MCF 10A (cell line): ENCODE measurements at regions not wholly inside any gene's neighbourhood (a gene's known extent, or its start where the extent isn't known, plus 50 kb on each side); places are given as distances from the start of the nearest gene placed in this dataset.

Experiments
- BruUV-seq: library from RNA; stranded (reverse); fragments of 400-500 nt; replicated peaks from 2 replicates; lab custom pipeline; 2021; lab: Mats Ljungman, UMichigan
- CTCF ChIA-PET: fragments of 300-600 bp; sonication (Branson Sonifier 250); formaldehyde crosslinking; extraction: SDS; loops from one replicate; lab custom pipeline; 2021; ENCODE audit warnings: antibody characterized with exemption, inconsistent platforms; lab: Yijun Ruan, JAX
- POLR2A ChIA-PET: fragments of 300-600, 350-650 bp; sonication (Branson Sonifier 250); formaldehyde crosslinking; extraction: SDS; loops from one replicate; lab custom pipeline; 2020; ENCODE audit warnings: antibody characterized with exemption, inconsistent platforms; lab: Yijun Ruan, JAX
- DNase-seq: peaks from one replicate; pipeline ENCODE4 v3.0.0-alpha.2; 2018; ENCODE audit not compliant: unreplicated experiment
- H3K27ac Mint-ChIP-seq: one replicate; pipeline ENCODE4 v1.8.0; 2022; ENCODE audit warnings: mild to moderate bottlenecking, low read depth, mixed read lengths; ENCODE audit not compliant: unreplicated experiment
- H3K27me3 Mint-ChIP-seq: one replicate; pipeline ENCODE4 v1.8.0; 2022; ENCODE audit warnings: mixed read lengths; ENCODE audit not compliant: insufficient read depth, unreplicated experiment
- H3K36me3 Mint-ChIP-seq: one replicate; pipeline ENCODE4 v1.8.0; 2022; ENCODE audit warnings: mild to moderate bottlenecking, moderate library complexity, mixed read lengths; ENCODE audit not compliant: insufficient read depth, unreplicated experiment
- H3K4me1 Mint-ChIP-seq: one replicate; pipeline ENCODE4 v1.8.0; 2022; ENCODE audit warnings: mixed read lengths; ENCODE audit not compliant: insufficient read depth, unreplicated experiment
- H3K4me3 Mint-ChIP-seq: one replicate; pipeline ENCODE4 v1.8.0; 2022; ENCODE audit warnings: mild to moderate bottlenecking, moderate library complexity, mixed read lengths; ENCODE audit not compliant: unreplicated experiment
- H3K9me3 Mint-ChIP-seq: one replicate; pipeline ENCODE4 v1.8.0; 2022; ENCODE audit warnings: mixed read lengths; ENCODE audit not compliant: unreplicated experiment
- intact Hi-C: fragments of 100-400 bp; cut with micrococcal nuclease; formaldehyde crosslinking; loops from 2 replicates; pipeline ENCODE4 v1.14.1; 2022
- TF ChIP-seq, protein P1 (sequence below): fragments of 200-600 bp; IDR thresholded peaks from one replicate; pipeline ENCODE4 v1.8.0; 2022; ENCODE audit warnings: antibody characterized with exemption, mild to moderate bottlenecking; ENCODE audit not compliant: unreplicated experiment

DNA sequence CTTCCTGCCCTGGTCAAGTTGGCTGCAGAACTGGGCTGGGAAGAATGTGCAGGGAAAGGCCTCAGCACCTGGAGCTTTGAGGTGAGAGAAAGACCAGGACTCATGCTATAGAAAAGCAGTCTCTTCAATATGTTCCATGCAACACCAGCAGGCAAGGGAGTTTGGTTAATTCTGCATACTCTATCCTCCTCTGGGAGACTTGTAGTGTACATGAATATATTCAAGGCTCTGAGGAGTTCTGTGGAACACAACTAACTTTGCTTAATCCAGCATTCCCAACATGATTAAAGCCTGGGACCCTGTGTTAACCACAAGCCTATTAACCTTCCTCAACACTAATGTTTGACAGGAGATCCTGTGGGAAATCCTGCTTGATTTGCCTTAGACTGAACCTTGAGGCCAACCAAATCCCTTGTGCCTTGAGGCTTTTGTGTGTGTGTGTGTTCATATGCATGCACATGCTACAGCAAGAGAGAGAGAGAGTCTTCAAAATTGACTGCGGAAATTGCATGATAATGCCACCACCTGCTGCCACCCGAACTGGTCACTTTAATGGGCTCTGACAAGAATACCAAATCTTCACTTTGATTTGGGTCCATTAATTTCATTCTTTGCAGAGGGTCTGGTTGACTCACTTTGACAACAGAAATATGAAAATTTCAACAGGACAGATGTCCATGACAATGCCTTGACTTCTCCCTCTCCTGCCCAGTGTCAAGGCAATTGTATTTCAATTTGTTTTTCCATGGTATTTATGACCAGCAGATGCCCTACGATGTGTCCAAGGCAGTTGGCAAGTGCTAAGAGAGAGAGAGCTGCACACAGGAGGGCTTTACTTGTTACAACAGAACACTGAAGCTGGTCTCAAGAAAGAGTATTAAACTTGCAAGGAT is 238.2 kb upstream of the ZBED5 start:
- H3K27ac Mint-ChIP-seq, result no peak overlapping the region
- H3K4me3 Mint-ChIP-seq, result no peak overlapping the region
- no peak for DNase-seq
- TF ChIP-seq, protein P1, sequence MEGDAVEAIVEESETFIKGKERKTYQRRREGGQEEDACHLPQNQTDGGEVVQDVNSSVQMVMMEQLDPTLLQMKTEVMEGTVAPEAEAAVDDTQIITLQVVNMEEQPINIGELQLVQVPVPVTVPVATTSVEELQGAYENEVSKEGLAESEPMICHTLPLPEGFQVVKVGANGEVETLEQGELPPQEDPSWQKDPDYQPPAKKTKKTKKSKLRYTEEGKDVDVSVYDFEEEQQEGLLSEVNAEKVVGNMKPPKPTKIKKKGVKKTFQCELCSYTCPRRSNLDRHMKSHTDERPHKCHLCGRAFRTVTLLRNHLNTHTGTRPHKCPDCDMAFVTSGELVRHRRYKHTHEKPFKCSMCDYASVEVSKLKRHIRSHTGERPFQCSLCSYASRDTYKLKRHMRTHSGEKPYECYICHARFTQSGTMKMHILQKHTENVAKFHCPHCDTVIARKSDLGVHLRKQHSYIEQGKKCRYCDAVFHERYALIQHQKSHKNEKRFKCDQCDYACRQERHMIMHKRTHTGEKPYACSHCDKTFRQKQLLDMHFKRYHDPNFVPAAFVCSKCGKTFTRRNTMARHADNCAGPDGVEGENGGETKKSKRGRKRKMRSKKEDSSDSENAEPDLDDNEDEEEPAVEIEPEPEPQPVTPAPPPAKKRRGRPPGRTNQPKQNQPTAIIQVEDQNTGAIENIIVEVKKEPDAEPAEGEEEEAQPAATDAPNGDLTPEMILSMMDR, result no peak
- no peaks in the 10 kb centered on the region for H3K36me3 Mint-ChIP-seq
- no TSS peak for BruUV-seq
- POLR2A ChIA-PET, result interaction anchor here (0.6 kb wide), 2 partner anchors 47 to 69 kb away, joined by 3 read pairs; no protein-coding TSS in a partner anchor
- intact Hi-C loops, result no loop called here
- peaks cover 7% of the 10 kb centered on the region for H3K9me3 Mint-ChIP-seq
- peaks cover 28% of the 10 kb centered on the region for H3K27me3 Mint-ChIP-seq
- H3K4me1 Mint-ChIP-seq, result no peaks in the 10 kb centered on the region
- CTCF ChIA-PET, result no interaction called here

DNA sequence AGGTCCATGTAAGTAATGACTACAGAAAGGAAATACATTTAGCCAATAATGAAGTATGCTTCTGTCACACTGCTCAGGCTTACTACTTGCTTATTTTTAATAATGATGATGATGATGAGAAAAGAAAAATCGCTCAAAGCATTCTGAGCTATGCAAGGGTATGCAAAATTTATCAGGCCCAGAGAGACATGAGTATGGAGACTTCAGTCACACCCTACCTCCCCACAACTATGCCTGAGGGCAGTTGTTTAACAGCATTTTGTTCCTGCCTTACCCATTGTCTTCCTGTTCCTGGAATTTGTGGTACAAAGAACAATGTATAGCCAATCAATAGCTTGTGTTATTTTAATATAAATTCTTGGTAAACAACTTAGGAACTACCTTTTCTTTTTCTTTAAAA is 232.6 kb upstream of the ZBED5 start:
- TF ChIP-seq, protein P1, result no peak
- ChIA-PET CTCF (interaction anchor here (0.9 kb wide), 1 partner anchor 200 kb away, joined by 3 read pairs; no protein-coding TSS in a partner anchor), POLR2A (no interaction called here)
- Mint-ChIP-seq H3K27ac (no peak overlapping the region), H3K36me3 (no peaks in the 10 kb centered on the region), H3K27me3 (no peaks in the 10 kb centered on the region), H3K4me1 (no peaks in the 10 kb centered on the region), H3K4me3 (no peak overlapping the region), H3K9me3 (peaks cover 7% of the 10 kb centered on the region)
- BruUV-seq, result no TSS peak
- no peak for DNase-seq
- intact Hi-C loops, result no loop called here

DNA sequence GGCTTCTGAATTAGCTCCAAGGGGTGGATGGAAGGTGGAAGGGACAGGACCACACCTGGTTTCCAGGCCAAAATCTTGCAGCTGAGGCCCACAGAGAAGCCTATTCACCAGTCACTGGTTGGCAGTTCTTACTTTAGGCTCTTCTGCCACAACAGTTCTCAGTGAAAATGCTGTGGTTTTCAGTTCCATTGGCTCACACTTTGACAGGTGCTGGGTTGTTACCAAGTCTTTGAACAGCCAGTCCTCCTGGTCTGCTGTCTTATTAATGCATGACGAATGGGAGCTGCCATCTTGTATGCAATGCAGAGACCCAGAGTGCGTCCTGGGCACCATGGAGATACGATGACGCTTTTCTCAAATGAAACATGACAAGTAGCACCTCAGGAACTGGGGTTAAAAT is 232.0 kb upstream of the ZBED5 start:
- no peaks in the 10 kb centered on the region for H3K4me1 Mint-ChIP-seq
- no peak overlapping the region for H3K27ac Mint-ChIP-seq
- TF ChIP-seq, protein P1, result no peak
- no peaks in the 10 kb centered on the region for H3K36me3 Mint-ChIP-seq
- H3K4me3 Mint-ChIP-seq, result no peak overlapping the region
- H3K27me3 Mint-ChIP-seq, result peaks cover 5% of the 10 kb centered on the region
- DNase-seq, result no peak
- BruUV-seq, result no TSS peak
- intact Hi-C loops, result no loop called here
- peaks cover 7% of the 10 kb centered on the region for H3K9me3 Mint-ChIP-seq
- POLR2A ChIA-PET, result no interaction called here
- CTCF ChIA-PET, result interaction anchor here (0.9 kb wide), 1 partner anchor 201 kb away, joined by 3 read pairs; no protein-coding TSS in a partner anchor

DNA sequence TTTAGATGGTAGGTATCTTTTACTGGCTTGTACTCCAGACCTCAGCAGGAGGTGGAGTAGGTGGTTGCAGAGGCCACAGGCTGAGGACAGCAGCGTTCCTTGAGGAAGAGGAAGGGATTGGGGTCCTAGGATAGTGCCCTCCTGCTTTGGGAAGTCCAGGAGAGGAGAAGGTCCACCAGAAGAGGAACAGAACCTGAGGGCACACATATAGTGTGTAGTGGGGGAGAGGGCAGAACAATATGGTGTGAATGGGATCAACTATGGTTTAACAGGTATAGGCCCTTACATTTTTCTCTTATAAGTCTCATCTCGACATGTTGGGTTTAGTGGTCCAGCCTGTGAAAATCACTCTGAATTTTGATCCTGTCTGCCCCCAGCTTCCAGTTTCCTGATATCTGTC is 229.1 kb upstream of the ZBED5 start:
- ChIA-PET CTCF (no interaction called here), POLR2A (no interaction called here)
- H3K4me1 Mint-ChIP-seq, result no peaks in the 10 kb centered on the region
- TF ChIP-seq, protein P1, result no peak
- peaks cover 32% of the 10 kb centered on the region for H3K27me3 Mint-ChIP-seq
- DNase-seq, result no peak
- BruUV-seq, result no TSS peak
- intact Hi-C loops, result no loop called here
- H3K9me3 Mint-ChIP-seq, result peaks cover 6% of the 10 kb centered on the region
- H3K27ac Mint-ChIP-seq, result no peak overlapping the region
- no peak overlapping the region for H3K4me3 Mint-ChIP-seq
- H3K36me3 Mint-ChIP-seq, result no peaks in the 10 kb centered on the region
